ENCODE measurements at regions not wholly inside any gene's neighbourhood (a gene's known extent, or its start where the extent isn't known, plus 50 kb on each side); places are given as distances from the start of the nearest gene placed in this dataset.

- no peak for TF ChIP-seq CTCF (IDR thresholded peaks at IDR 0.05; ENCODE audit: insufficient read depth, low read depth, low read length)
- DNase-seq (ENCODE audit: low read depth), result no peak
- no peak overlapping the region for H3K4me3 ChIP-seq (ENCODE audit: low read depth, low read length)
These were observed 682.3 kb upstream of the MAN1A1 start for GRCh38 chr6:120031837-120032236.

GRCh38 chr6:120026791-120027190 lies 677.2 kb upstream of the MAN1A1 start:
- no peak for TF ChIP-seq CTCF (IDR thresholded peaks at IDR 0.05; ENCODE audit: insufficient read depth, low read depth, low read length)
- no peak for DNase-seq (ENCODE audit: low read depth)
- no peak overlapping the region for H3K4me3 ChIP-seq (ENCODE audit: low read depth, low read length)

GRCh38 chr6:120010075-120010474 lies 660.5 kb upstream of the MAN1A1 start:
- no peak for DNase-seq (ENCODE audit: low read depth)
- H3K4me3 ChIP-seq (ENCODE audit: low read depth, low read length), result no peak overlapping the region
- TF ChIP-seq CTCF (IDR thresholded peaks at IDR 0.05; ENCODE audit: insufficient read depth, low read depth, low read length), result no peak

GRCh38 chr6:120005292-120005976 lies 655.9 kb upstream of the MAN1A1 start:
- DNase-seq (ENCODE audit: low read depth), result peak; percentile 11
- H3K4me3 ChIP-seq (ENCODE audit: low read depth, low read length), result peak overlapping the region; percentile 36
- no peak for TF ChIP-seq CTCF (IDR thresholded peaks at IDR 0.05; ENCODE audit: insufficient read depth, low read depth, low read length)

GRCh38 chr6:119986934-119987549 lies 637.5 kb upstream of the MAN1A1 start:
- no peak for DNase-seq (ENCODE audit: low read depth)
- no peak for TF ChIP-seq CTCF (IDR thresholded peaks at IDR 0.05; ENCODE audit: insufficient read depth, low read depth, low read length)
- no peak overlapping the region for H3K4me3 ChIP-seq (ENCODE audit: low read depth, low read length)

- DNase-seq (ENCODE audit: low read depth), result no peak
- no peak for TF ChIP-seq CTCF (IDR thresholded peaks at IDR 0.05; ENCODE audit: insufficient read depth, low read depth, low read length)
- no peak overlapping the region for H3K4me3 ChIP-seq (ENCODE audit: low read depth, low read length)
These were observed 636.6 kb upstream of the MAN1A1 start for GRCh38 chr6:119985952-119986736.
